DOHH2 (cell line): ENCODE measurements at regions not wholly inside any gene's neighbourhood (a gene's known extent, or its start where the extent isn't known, plus 50 kb on each side); places are given as distances from the start of the nearest gene placed in this dataset.

Experiments used
- H3F3A ChIP-seq: fragments of 200-600 bp; sonication (generic), shearing (Covaris generic); 2 replicates; pipeline ENCODE4 v1.6.0; 2016; ENCODE audit warnings: antibody characterized with exemption, mild to moderate bottlenecking; ENCODE audit not compliant: control insufficient read depth, insufficient read depth
- H3K27ac ChIP-seq: fragments of 200-600 bp; sonication (generic); 2 replicates; pipeline ENCODE4 v1.5.1; 2014; ENCODE audit warnings: low read depth, mild to moderate bottlenecking, low read length, moderate library complexity
- H3K27me3 ChIP-seq: fragments of 200-600 bp; sonication (generic); 2 replicates; pipeline ENCODE4 v1.6.1; 2014; ENCODE audit warnings: mild to moderate bottlenecking, low read length, mixed read lengths; ENCODE audit not compliant: control insufficient read depth
- H3K36me3 ChIP-seq: fragments of 200-600 bp; sonication (generic); 2 replicates; pipeline ENCODE4 v1.6.1; 2014; ENCODE audit warnings: mild to moderate bottlenecking, low read length, moderate library complexity, mixed read lengths; ENCODE audit not compliant: control insufficient read depth
- H3K4me1 ChIP-seq: fragments of 200-600 bp; sonication (generic); 2 replicates; pipeline ENCODE4 v1.6.1; 2014; ENCODE audit warnings: mild to moderate bottlenecking, low read length, mixed read lengths; ENCODE audit not compliant: control insufficient read depth
- H3K4me2 ChIP-seq: fragments of 200-600 bp; sonication (generic); 2 replicates; pipeline ENCODE4 v1.6.0; 2014; ENCODE audit warnings: mild to moderate bottlenecking, low read length, moderate library complexity
- H3K4me3 ChIP-seq: fragments of 200-600 bp; sonication (generic); 2 replicates; pipeline ENCODE4 v1.5.1; 2014; ENCODE audit warnings: mild to moderate bottlenecking, low read length, mixed read lengths
- H3K79me2 ChIP-seq: fragments of 200-600 bp; sonication (generic); 2 replicates; pipeline ENCODE4 v1.6.1; 2014; ENCODE audit warnings: mild to moderate bottlenecking, low read length, mixed read lengths; ENCODE audit not compliant: control insufficient read depth
- H3K9me2 ChIP-seq: fragments of 200-600 bp; sonication (generic); replicated peaks from 2 replicates; pipeline ENCODE4 v1.6.1; 2014; ENCODE audit warnings: mild to moderate bottlenecking, low read length, mixed read lengths; ENCODE audit not compliant: control insufficient read depth
- H3K9me3 ChIP-seq: fragments of 200-600 bp; sonication (generic); 2 replicates; pipeline ENCODE4 v1.6.1; 2014; ENCODE audit warnings: antibody characterized with exemption, low read length, mixed read lengths; ENCODE audit not compliant: control insufficient read depth, insufficient read depth
- H4K20me1 ChIP-seq: fragments of 200-600 bp; sonication (generic); 2 replicates; pipeline ENCODE4 v1.6.0; 2014; ENCODE audit warnings: low read depth, mild to moderate bottlenecking, antibody characterized with exemption, low read length, moderate library complexity; ENCODE audit not compliant: control insufficient read depth, insufficient read depth
- CTCF ChIP-seq: fragments of 200-600 bp; sonication (generic); IDR thresholded peaks from one replicate; pipeline ENCODE4 v1.5.1; 2014; ENCODE audit warnings: antibody characterized with exemption, mild to moderate bottlenecking, low read depth, low read length; ENCODE audit not compliant: poor library complexity, severe bottlenecking
- EZH2phosphoT487 ChIP-seq: fragments of 200-600 bp; sonication (generic); IDR thresholded peaks from 2 replicates; pipeline ENCODE4 v1.6.1; 2017; ENCODE audit warnings: borderline replicate concordance, mild to moderate bottlenecking, antibody characterized with exemption, low read length, moderate library complexity, mixed read lengths

- Histone ChIP-seq H3K4me1 (no peaks in the 10 kb centered on the region), H3K9me3 (no peaks in the 10 kb centered on the region), H3F3A (no peaks in the 10 kb centered on the region), H3K79me2 (no peaks in the 10 kb centered on the region), H3K9me2 (no peaks in the 10 kb centered on the region), H4K20me1 (no peaks in the 10 kb centered on the region), H3K4me2 (no peak overlapping the region), H3K36me3 (no peaks in the 10 kb centered on the region), H3K27ac (no peak overlapping the region), H3K27me3 (no peaks in the 10 kb centered on the region), H3K4me3 (no peak overlapping the region)
- TF ChIP-seq CTCF (no peak), EZH2phosphoT487 (no peak)
Measured at GRCh38 chrY:8336112-8336774, 1001.0 kb upstream of the TSPY4 start.

- H4K20me1 ChIP-seq, result no peaks in the 10 kb centered on the region
- no peaks in the 10 kb centered on the region for H3K79me2 ChIP-seq
- H3K36me3 ChIP-seq, result no peaks in the 10 kb centered on the region
- no peak overlapping the region for H3K4me2 ChIP-seq
- no peaks in the 10 kb centered on the region for H3K4me1 ChIP-seq
- H3F3A ChIP-seq, result no peaks in the 10 kb centered on the region
- no peak for TF ChIP-seq CTCF
- TF ChIP-seq EZH2phosphoT487, result no peak
- no peaks in the 10 kb centered on the region for H3K9me2 ChIP-seq
- no peak overlapping the region for H3K4me3 ChIP-seq
- H3K27me3 ChIP-seq, result no peaks in the 10 kb centered on the region
- no peak overlapping the region for H3K27ac ChIP-seq
- no peaks in the 10 kb centered on the region for H3K9me3 ChIP-seq
Measured at GRCh38 chrY:8341000-8341399, 996.3 kb upstream of the TSPY4 start.

- Histone ChIP-seq H3K79me2 (no peaks in the 10 kb centered on the region), H3K36me3 (no peaks in the 10 kb centered on the region), H3K4me1 (no peaks in the 10 kb centered on the region), H3K4me2 (no peak overlapping the region), H3K27ac (no peak overlapping the region), H3K4me3 (no peak overlapping the region), H3K9me3 (no peaks in the 10 kb centered on the region), H3F3A (no peaks in the 10 kb centered on the region), H3K27me3 (no peaks in the 10 kb centered on the region), H4K20me1 (no peaks in the 10 kb centered on the region), H3K9me2 (no peaks in the 10 kb centered on the region)
- TF ChIP-seq CTCF (no peak), EZH2phosphoT487 (no peak)
Measured at GRCh38 chrY:8342173-8342572, 995.1 kb upstream of the TSPY4 start.
